PFSK-1 (cell line): ENCODE measurements at regions not wholly inside any gene's neighbourhood (a gene's known extent, or its start where the extent isn't known, plus 50 kb on each side); places are given as distances from the start of the nearest gene placed in this dataset.

Experiments used
- REST ChIP-seq, 2 experiments: IDR thresholded peaks; 2 replicates each; pipeline versions ENCODE4 v1.6.1 to v1.8.0; 2011 to 2012; ENCODE audit warnings: low read depth in 2 of 2, low read length in 2 of 2, control low read depth in 1 of 2, inconsistent platforms in 1 of 2, mild to moderate bottlenecking in 1 of 2, moderate library complexity in 1 of 2; ENCODE audit not compliant: insufficient read depth in 1 of 2
- TAF1 ChIP-seq: IDR thresholded peaks from 2 replicates; pipeline ENCODE4 v1.6.1; 2012; ENCODE audit warnings: low read length, control low read depth, borderline replicate concordance; ENCODE audit not compliant: insufficient read depth

GRCh38 chr4:182163180-182163579 is 80.0 kb upstream of the TENM3 start:
- TF ChIP-seq REST (IDR thresholded peaks at IDR 0.05; ENCODE audit: insufficient read depth in 1 of 2, low read depth in 2 of 2, low read length in 2 of 2) (no peak), TAF1 (no peak)
